Endothelial cell of umbilical vein (primary cell): ENCODE measurements at regions not wholly inside any gene's neighbourhood (a gene's known extent, or its start where the extent isn't known, plus 50 kb on each side); places are given as distances from the start of the nearest gene placed in this dataset.

Experiments used
- BruUV-seq: library from RNA; stranded (reverse); fragments of 400-500 nt; replicated peaks from 2 replicates; lab custom pipeline; 2021; lab: Mats Ljungman, UMichigan
- CTCF ChIA-PET: fragments of 300-600, 350-600 bp; sonication (Branson Sonifier 250); formaldehyde crosslinking; loops from one replicate; lab custom pipeline; 2021; ENCODE audit warnings: antibody characterized with exemption, inconsistent platforms; lab: Charles Lee
- POLR2A ChIA-PET: fragments of 300-600, 350-600 bp; sonication (Branson Sonifier 250); formaldehyde crosslinking; loops from one replicate; lab custom pipeline; 2021; ENCODE audit warnings: antibody characterized with exemption, inconsistent platforms; lab: Charles Lee
- DNase-seq: peaks from one replicate; pipeline ENCODE4 v3.0.0-alpha.2; 2011; ENCODE audit warnings: low read depth, low spot score
- FAIRE-seq: peaks from 2 replicates; lab custom pipeline; 2011; peaks lifted over from hg19 to GRCh38; lab: Jason Lieb, UNC
- H2AFZ ChIP-seq: 2 replicates; pipeline ENCODE4 v1.6.0; 2012; ENCODE audit warnings: low read depth, low read length, control low read depth, inconsistent platforms
- H3K27ac ChIP-seq: 2 replicates; pipeline ENCODE4 v1.5.1; 2011; ENCODE audit warnings: low read depth, mild to moderate bottlenecking, control low read depth, low read length, moderate library complexity; ENCODE audit not compliant: insufficient read depth
- H3K27me3 ChIP-seq, 2 experiments: 2 replicates each; pipeline versions ENCODE4 v1.6.0 to v1.6.1; 2011; ENCODE audit warnings: low read length in 2 of 2, mixed read lengths in 1 of 2; ENCODE audit not compliant: control insufficient read depth in 2 of 2, insufficient read depth in 2 of 2
- H3K36me3 ChIP-seq, 2 experiments: 2 replicates in 1 of 2; 3 replicates in 1 of 2; pipeline ENCODE4 v1.5.1; 2011; ENCODE audit warnings: low read length in 2 of 2, mild to moderate bottlenecking in 1 of 2, moderate library complexity in 1 of 2; ENCODE audit not compliant: control insufficient read depth in 2 of 2, insufficient read depth in 2 of 2; ENCODE audit errors: extremely low read depth in 1 of 2
- H3K4me1 ChIP-seq: 3 replicates; pipeline ENCODE4 v1.5.1; 2011; ENCODE audit warnings: mild to moderate bottlenecking, low read length; ENCODE audit not compliant: control insufficient read depth, insufficient read depth; ENCODE audit errors: extremely low read depth
- H3K4me2 ChIP-seq: 2 replicates; pipeline ENCODE4 v1.6.1; 2011; ENCODE audit warnings: low read length, control low read depth, mixed read lengths; ENCODE audit not compliant: insufficient read depth
- H3K4me3 ChIP-seq, 3 experiments: fragments of 200-600 bp in 1 of 3; sonication (generic), shearing (Covaris generic) in 1 of 3; replicated peaks in 1 of 3; 2 replicates each; pipeline ENCODE4 v1.5.1; 2011 to 2016; ENCODE audit warnings: control low read depth in 3 of 3, low read length in 3 of 3, mild to moderate bottlenecking in 2 of 3, inconsistent platforms in 1 of 3, low read depth in 1 of 3, moderate library complexity in 1 of 3; ENCODE audit not compliant: insufficient read depth in 1 of 3
- H3K79me2 ChIP-seq: 2 replicates; pipeline ENCODE4 v1.6.0; 2012; ENCODE audit warnings: low read length, inconsistent platforms; ENCODE audit not compliant: control insufficient read depth, insufficient read depth
- H3K9ac ChIP-seq: replicated peaks from 2 replicates; pipeline ENCODE3; 2011; ENCODE audit warnings: low read length, control low read depth; ENCODE audit not compliant: insufficient read depth; ENCODE audit errors: extremely low read depth
- H3K9me1 ChIP-seq: replicated peaks from 3 replicates; pipeline ENCODE4 v1.6.0; 2011; ENCODE audit warnings: mild to moderate bottlenecking, low read length; ENCODE audit not compliant: control insufficient read depth, insufficient read depth; ENCODE audit errors: extremely low read depth
- H3K9me3 ChIP-seq: replicated peaks from 2 replicates; pipeline ENCODE4 v1.5.1; 2012; ENCODE audit warnings: low read length, inconsistent platforms; ENCODE audit not compliant: control insufficient read depth, insufficient read depth
- H4K20me1 ChIP-seq: replicated peaks from 2 replicates; pipeline ENCODE3; 2011; ENCODE audit warnings: mild to moderate bottlenecking, low read length; ENCODE audit not compliant: control insufficient read depth, insufficient read depth; ENCODE audit errors: extremely low read depth
- CTCF ChIP-seq, 2 donors: IDR thresholded peaks; 1 replicate in 1 of 2; 2 replicates in 1 of 2; pipeline ENCODE4 v1.5.1; 2011; ENCODE audit warnings: low read length in 2 of 2, mild to moderate bottlenecking in 2 of 2, moderate library complexity in 2 of 2, control low read depth in 1 of 2, inconsistent platforms in 1 of 2, low read depth in 1 of 2; ENCODE audit not compliant: insufficient read depth in 1 of 2; ENCODE audit errors: extremely low read depth in 1 of 2
- EZH2 ChIP-seq: IDR thresholded peaks from 2 replicates; pipeline ENCODE4 v1.6.1; 2012; ENCODE audit warnings: borderline replicate concordance, low read depth, mild to moderate bottlenecking, moderate library complexity, low read length, inconsistent platforms; ENCODE audit not compliant: severe bottlenecking
- FOS ChIP-seq: IDR thresholded peaks from 2 replicates; pipeline ENCODE4 v1.6.1; 2011; ENCODE audit warnings: mild to moderate bottlenecking, low read length, moderate library complexity, borderline replicate concordance; ENCODE audit not compliant: insufficient read depth
- GATA2 ChIP-seq: IDR thresholded peaks from 2 replicates; pipeline ENCODE4 v1.7.0; 2011; ENCODE audit warnings: low read depth, mild to moderate bottlenecking, moderate library complexity, mixed read lengths, low read length; ENCODE audit not compliant: insufficient read length, insufficient read depth
- JUN ChIP-seq: IDR thresholded peaks from 2 replicates; pipeline ENCODE4 v1.6.1; 2011; ENCODE audit warnings: borderline replicate concordance, low read depth; ENCODE audit not compliant: insufficient read length, insufficient read depth
- MYC ChIP-seq: IDR thresholded peaks from one replicate; pipeline ENCODE4 v1.6.1; 2011; ENCODE audit warnings: mild to moderate bottlenecking, low read depth, low read length
- POLR2A ChIP-seq: IDR thresholded peaks from 2 replicates; pipeline ENCODE4 v1.6.1; 2012; ENCODE audit warnings: low read depth, mild to moderate bottlenecking, control low read depth, low read length
- POLR2AphosphoS5 ChIP-seq: IDR thresholded peaks from 2 replicates; pipeline ENCODE4 v1.6.1; 2012; ENCODE audit warnings: low read depth, mild to moderate bottlenecking, control low read depth, low read length, moderate library complexity; ENCODE audit not compliant: insufficient read depth
- dilution Hi-C: fragments of 300-500 bp; cut with MboI; formaldehyde crosslinking; loops from one replicate; pipeline ENCODE4 v1.15.0; 2019; ENCODE audit warnings: low sequenced_read_pairs; ENCODE audit not compliant: extremely low pct_ligation_motif_present
- intact Hi-C: fragments of 100-400 bp; cut with micrococcal nuclease; formaldehyde crosslinking; loops from one replicate; pipeline ENCODE4 v1.10.0; 2022
- TF ChIP-seq, protein P1 (sequence below): IDR thresholded peaks from 2 replicates; pipeline ENCODE4 v1.6.1; 2011; ENCODE audit not compliant: insufficient read depth, insufficient read length

DNA sequence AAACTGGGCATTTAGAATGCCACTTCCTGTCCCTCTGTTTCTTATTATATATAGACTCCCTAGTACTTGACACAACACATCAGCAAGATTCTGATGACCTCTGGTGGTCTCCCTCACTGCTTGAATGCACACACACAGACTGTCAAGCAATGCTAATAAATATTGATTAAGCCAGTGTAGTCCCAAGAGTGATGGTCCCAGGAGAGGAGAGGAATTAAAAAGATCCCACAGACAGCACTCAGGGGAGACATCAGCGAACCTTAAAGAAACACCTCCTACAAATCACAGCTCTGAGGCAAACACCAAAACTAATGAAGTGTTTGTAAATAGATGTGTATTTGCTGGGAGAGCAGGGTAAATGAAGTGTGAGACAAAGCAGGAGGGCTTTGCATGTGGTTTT lies 1291.2 kb downstream of the XPNPEP1 start:
- intact Hi-C loops, result no loop called here
- no peak overlapping the region for H2AFZ ChIP-seq
- H3K27me3 ChIP-seq, result no peaks in the 10 kb centered on the region
- POLR2A ChIA-PET, result no interaction called here
- H3K27ac ChIP-seq, result no peak overlapping the region
- H3K9me1 ChIP-seq, result no peaks in the 10 kb centered on the region
- no peak overlapping the region for H3K4me2 ChIP-seq
- no peaks in the 10 kb centered on the region for H3K4me1 ChIP-seq
- no peak overlapping the region for H3K4me3 ChIP-seq
- no peaks in the 10 kb centered on the region for H3K9me3 ChIP-seq
- no TSS peak for BruUV-seq
- no peaks in the 10 kb centered on the region for H3K79me2 ChIP-seq
- CTCF ChIA-PET, result no interaction called here
- no peaks in the 10 kb centered on the region for H3K36me3 ChIP-seq
- no peak for FAIRE-seq
- H3K9ac ChIP-seq, result no peak overlapping the region
- no peak for DNase-seq
- dilution Hi-C loops, result no loop called here
- TF ChIP-seq CTCF (IDR thresholded peaks at IDR 0.05; ENCODE audit: extremely low read depth in 1 of 2, insufficient read depth in 1 of 2, low read depth in 1 of 2, low read length in 2 of 2) (no peak), JUN (no peak), POLR2AphosphoS5 (no peak), MYC (no peak), FOS (no peak), EZH2 (no peak), POLR2A (no peak), GATA2 (no peak)
- TF ChIP-seq, protein P1, sequence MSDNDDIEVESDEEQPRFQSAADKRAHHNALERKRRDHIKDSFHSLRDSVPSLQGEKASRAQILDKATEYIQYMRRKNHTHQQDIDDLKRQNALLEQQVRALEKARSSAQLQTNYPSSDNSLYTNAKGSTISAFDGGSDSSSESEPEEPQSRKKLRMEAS, result no peak
- no peaks in the 10 kb centered on the region for H4K20me1 ChIP-seq
